HCT116 (cell line): ENCODE measurements at regions not wholly inside any gene's neighbourhood (a gene's known extent, or its start where the extent isn't known, plus 50 kb on each side); places are given as distances from the start of the nearest gene placed in this dataset.

Experiments used
- EZH2 ChIP-seq: fragments of 200-600 bp; sonication (generic); IDR thresholded peaks from 2 replicates; pipeline ENCODE4 v1.6.1; 2017; ENCODE audit warnings: antibody characterized with exemption, mixed run types
- FOSL1 ChIP-seq: IDR thresholded peaks from 2 replicates; pipeline ENCODE4 v1.6.1; 2012; ENCODE audit warnings: low read depth
- RAD21 ChIP-seq: IDR thresholded peaks from 2 replicates; pipeline ENCODE4 v1.6.1; 2012; ENCODE audit warnings: low read depth, mild to moderate bottlenecking
- ZBTB33 ChIP-seq: IDR thresholded peaks from 2 replicates; pipeline ENCODE4 v1.6.1; 2011; ENCODE audit warnings: mild to moderate bottlenecking, low read length, moderate library complexity; ENCODE audit not compliant: insufficient replicate concordance; ENCODE audit errors: extremely low read depth
- TF ChIP-seq, protein P1 (sequence below), 3 experiments: fragments of 200-600 bp in 1 of 3; sonication (generic) in 1 of 3; IDR thresholded peaks in 2 of 3; conservative IDR thresholded peaks in 1 of 3; 2 replicates each; pipeline ENCODE4 v1.5.1; 2012 to 2017; ENCODE audit warnings: low read depth in 2 of 3, low read length in 2 of 3, antibody characterized with exemption in 1 of 3, borderline replicate concordance in 1 of 3, control low read depth in 1 of 3, mild to moderate bottlenecking in 1 of 3, mixed read lengths in 1 of 3, mixed run types in 1 of 3, moderate library complexity in 1 of 3; ENCODE audit not compliant: insufficient read depth in 1 of 3

GRCh38 chr9:10678010-10678409, 65.2 kb upstream of the PTPRD start:
- TF ChIP-seq FOSL1 (no peak), EZH2 (no peak), RAD21 (no peak), ZBTB33 (no peak)
- TF ChIP-seq, protein P1, sequence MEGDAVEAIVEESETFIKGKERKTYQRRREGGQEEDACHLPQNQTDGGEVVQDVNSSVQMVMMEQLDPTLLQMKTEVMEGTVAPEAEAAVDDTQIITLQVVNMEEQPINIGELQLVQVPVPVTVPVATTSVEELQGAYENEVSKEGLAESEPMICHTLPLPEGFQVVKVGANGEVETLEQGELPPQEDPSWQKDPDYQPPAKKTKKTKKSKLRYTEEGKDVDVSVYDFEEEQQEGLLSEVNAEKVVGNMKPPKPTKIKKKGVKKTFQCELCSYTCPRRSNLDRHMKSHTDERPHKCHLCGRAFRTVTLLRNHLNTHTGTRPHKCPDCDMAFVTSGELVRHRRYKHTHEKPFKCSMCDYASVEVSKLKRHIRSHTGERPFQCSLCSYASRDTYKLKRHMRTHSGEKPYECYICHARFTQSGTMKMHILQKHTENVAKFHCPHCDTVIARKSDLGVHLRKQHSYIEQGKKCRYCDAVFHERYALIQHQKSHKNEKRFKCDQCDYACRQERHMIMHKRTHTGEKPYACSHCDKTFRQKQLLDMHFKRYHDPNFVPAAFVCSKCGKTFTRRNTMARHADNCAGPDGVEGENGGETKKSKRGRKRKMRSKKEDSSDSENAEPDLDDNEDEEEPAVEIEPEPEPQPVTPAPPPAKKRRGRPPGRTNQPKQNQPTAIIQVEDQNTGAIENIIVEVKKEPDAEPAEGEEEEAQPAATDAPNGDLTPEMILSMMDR (IDR thresholded peaks at IDR 0.05 in 2 of 3, conservative IDR thresholded peaks at IDR 0.05 in 1 of 3; ENCODE audit: borderline replicate concordance in 1 of 3, insufficient read depth in 1 of 3, low read depth in 2 of 3, low read length in 2 of 3), result no peak
